HFF-Myc (cell line): ENCODE measurements at regions not wholly inside any gene's neighbourhood (a gene's known extent, or its start where the extent isn't known, plus 50 kb on each side); places are given as distances from the start of the nearest gene placed in this dataset.

Source experiments
- DNase-seq: peaks from one replicate; pipeline ENCODE4 v3.0.0-alpha.2; 2011; ENCODE audit warnings: low read depth; ENCODE audit errors: extremely low read depth
- H3K4me3 ChIP-seq: replicated peaks from 2 replicates; pipeline ENCODE4 v1.5.1; 2011; ENCODE audit warnings: low read depth, mild to moderate bottlenecking, control low read depth, low read length
- CTCF ChIP-seq: IDR thresholded peaks from 2 replicates; pipeline ENCODE4 v1.5.1; 2012; ENCODE audit warnings: mild to moderate bottlenecking, low read depth, low read length, control low read depth; ENCODE audit errors: missing control alignments

- H3K4me3 ChIP-seq = no peak overlapping the region
- DNase-seq = no peak
- TF ChIP-seq CTCF = no peak
Measured at GRCh38 chr1:190736971-190737590, 259.4 kb upstream of the BRINP3 start.

- no peak overlapping the region for H3K4me3 ChIP-seq
- no peak for TF ChIP-seq CTCF
- DNase-seq = no peak
Measured at GRCh38 chr1:190738317-190738716, 260.7 kb upstream of the BRINP3 start.

GRCh38 chr1:190739926-190740325 lies 262.3 kb upstream of the BRINP3 start:
- DNase-seq = no peak
- no peak for TF ChIP-seq CTCF
- no peak overlapping the region for H3K4me3 ChIP-seq

GRCh38 chr1:190747704-190748103 lies 270.0 kb upstream of the BRINP3 start:
- TF ChIP-seq CTCF = no peak
- no peak for DNase-seq
- H3K4me3 ChIP-seq = no peak overlapping the region

GRCh38 chr1:190752131-190752530 lies 274.5 kb upstream of the BRINP3 start:
- no peak for TF ChIP-seq CTCF
- DNase-seq = no peak
- H3K4me3 ChIP-seq = no peak overlapping the region

- H3K4me3 ChIP-seq = no peak overlapping the region
- no peak for TF ChIP-seq CTCF
- no peak for DNase-seq
Measured at GRCh38 chr1:190754666-190755065, 277.0 kb upstream of the BRINP3 start.

- H3K4me3 ChIP-seq = no peak overlapping the region
- no peak for DNase-seq
- TF ChIP-seq CTCF = no peak
Measured at GRCh38 chr1:190759807-190760206, 282.1 kb upstream of the BRINP3 start.
